NCI-H1417 (cell line): ENCODE measurements at regions not wholly inside any gene's neighbourhood (a gene's known extent, or its start where the extent isn't known, plus 50 kb on each side); places are given as distances from the start of the nearest gene placed in this dataset.

Source experiments
- DNase-seq, 3 experiments: peaks; one replicate each; lab custom pipeline; 2025; lab: John Stamatoyannopoulos, UW

GRCh38 chr21:14722841-14723483 lies 176.8 kb upstream of the SAMSN1 start:
- DNase-seq, result no peak

- no peak for DNase-seq
These were observed 174.1 kb upstream of the SAMSN1 start for GRCh38 chr21:14720237-14720636.

DNA sequence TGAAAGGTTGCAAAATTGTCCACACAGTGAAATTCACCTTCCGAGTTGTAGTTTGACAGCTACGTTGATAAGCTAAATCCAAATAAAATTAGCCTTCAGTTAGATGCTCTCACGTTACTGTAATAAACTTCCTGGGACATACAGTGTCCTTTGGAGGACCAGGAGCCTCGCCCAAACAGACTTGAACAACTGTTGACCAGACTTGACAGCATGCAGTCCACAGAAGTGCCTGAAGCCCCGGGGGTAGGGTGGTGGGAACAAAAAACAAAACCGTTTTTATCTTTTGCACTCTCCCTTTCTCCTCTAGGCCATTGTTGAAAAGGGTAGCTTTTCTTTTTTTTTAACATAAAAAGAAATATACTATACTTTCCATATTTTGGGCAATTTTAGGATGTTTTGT lies 172.8 kb upstream of the SAMSN1 start:
- no peak for DNase-seq

GRCh38 chr21:14716761-14717396 lies 170.8 kb upstream of the SAMSN1 start:
- no peak for DNase-seq

DNA sequence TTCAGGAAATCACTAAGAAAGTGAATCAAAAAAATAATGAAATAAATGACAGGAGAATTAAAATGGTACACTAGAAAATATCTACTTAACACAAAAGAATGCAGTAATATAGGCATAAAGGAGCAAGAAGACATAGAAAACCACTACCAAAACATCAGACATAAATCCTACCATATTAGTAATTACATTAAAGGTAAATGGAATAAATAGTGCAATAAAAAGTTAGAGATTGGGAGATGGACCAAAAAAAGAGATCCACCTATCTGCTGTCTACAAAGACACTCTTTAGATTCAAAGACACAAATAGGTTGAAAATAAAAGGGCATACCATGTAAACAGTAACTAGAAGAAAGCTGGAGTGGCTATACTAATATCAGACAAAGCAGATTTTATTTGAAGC lies 167.0 kb upstream of the SAMSN1 start:
- no peak for DNase-seq

GRCh38 chr21:14712121-14712715 lies 166.1 kb upstream of the SAMSN1 start:
- no peak for DNase-seq

- DNase-seq, result no peak
These were observed 165.2 kb upstream of the SAMSN1 start for GRCh38 chr21:14711287-14711686.

GRCh38 chr21:14707511-14708020 lies 161.5 kb upstream of the SAMSN1 start:
- DNase-seq, result no peak

GRCh38 chr21:14706712-14707510 lies 160.8 kb upstream of the SAMSN1 start:
- peak in 1 of 3 experiments; percentile 23 for DNase-seq

DNA sequence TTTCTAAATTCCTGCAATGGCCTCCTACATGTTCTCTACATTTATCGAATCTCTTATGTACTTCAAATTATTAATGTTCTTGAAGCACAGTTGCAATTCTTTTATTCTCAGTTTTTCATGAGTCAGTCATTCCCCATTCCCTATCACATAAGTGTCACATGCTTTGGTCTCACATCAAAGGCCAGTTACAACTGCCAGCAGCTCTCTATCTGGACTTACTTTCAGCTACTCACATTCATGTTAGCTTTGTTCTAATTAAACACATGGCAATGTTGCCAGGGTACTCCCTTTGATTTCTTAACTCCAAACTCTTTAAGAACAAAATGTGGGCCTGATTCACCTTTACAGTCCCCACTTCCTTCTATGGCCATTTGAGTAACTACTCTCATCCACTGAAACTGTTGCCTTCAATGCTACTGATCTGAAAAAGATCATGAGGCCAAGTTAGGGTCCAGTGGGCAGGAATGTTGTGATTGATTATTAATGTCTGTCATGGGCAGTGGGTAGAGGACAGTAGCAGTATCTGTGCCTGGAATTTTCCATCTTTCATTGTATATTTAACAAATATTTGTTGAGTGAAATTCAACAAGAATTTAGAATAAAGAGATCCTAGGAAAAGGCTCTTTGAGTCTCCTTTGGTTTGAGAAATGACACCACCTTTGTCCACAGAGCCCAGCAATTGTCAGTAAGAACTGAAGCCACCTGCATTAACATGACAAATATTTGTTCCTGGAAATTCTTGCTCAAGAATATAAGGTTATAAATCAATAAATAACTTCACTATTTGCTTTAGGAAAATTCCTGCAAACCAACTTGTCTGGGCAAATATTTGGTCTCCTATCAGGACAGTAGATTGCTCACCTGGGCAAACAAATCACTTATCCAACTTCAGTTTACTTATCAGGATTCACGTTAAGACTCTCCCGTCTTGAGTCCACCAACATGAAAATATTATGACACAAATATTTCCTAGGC lies 153.6 kb upstream of the SAMSN1 start:
- DNase-seq, result no peak

DNA sequence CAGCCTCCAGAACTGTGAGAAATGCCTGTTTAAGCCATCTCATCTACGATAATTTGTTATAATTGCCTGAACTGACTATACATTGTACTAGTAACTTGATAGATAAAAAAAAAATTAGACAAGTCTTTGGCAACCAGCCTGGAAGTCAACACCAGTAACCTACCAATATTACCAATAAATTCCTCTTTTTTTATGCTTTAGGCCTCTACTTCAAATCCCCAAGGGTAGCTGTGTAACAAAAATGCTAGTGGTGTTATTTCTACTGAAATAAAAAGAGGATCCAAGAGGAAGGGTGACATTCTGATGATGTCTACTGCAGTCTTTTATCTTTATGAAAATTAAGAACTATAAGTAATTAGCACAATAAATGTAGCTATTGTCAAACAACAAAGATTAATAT lies 151.7 kb upstream of the SAMSN1 start:
- DNase-seq, result no peak

DNA sequence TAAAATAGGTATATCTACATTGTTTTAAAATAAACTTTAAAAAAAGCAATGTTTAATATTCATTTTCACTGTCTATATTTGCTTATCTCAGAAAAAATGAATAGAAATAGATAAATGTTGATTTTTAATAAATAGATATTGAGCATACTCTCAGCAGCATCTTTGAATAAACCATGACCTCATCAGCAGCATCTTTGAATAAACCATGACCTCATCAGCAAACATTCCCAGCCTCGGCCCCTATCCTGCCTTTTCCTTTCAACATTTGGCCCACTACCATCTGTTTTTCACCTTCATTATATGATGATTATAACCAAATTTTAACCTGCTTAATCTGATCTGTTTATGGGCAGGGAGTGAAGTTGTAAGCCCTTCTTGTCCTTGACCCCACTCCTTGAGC lies 148.7 kb upstream of the SAMSN1 start:
- no peak for DNase-seq

DNA sequence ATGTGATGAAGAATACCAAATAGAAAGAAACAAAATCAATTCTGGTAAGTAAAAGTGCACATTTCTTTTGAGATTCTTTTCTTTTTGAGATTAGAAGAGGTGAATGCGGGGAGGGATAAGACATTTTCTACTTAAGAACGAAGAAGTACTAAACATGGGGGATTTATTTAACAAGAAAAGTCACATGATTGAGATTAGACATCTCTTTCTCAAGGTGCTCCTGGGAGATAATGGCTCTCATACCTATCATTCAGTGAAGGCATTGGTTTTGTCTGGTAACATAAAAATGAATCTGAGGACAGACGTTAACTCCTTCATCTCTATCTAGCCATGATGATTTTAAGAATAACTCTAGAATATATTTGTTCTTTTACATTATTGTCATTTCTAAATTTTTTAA lies 147.9 kb upstream of the SAMSN1 start:
- DNase-seq, result no peak

- peak in 2 of 3 experiments; percentile 65 to 92 for DNase-seq
These were observed 145.8 kb upstream of the SAMSN1 start for GRCh38 chr21:14691914-14692313.

DNA sequence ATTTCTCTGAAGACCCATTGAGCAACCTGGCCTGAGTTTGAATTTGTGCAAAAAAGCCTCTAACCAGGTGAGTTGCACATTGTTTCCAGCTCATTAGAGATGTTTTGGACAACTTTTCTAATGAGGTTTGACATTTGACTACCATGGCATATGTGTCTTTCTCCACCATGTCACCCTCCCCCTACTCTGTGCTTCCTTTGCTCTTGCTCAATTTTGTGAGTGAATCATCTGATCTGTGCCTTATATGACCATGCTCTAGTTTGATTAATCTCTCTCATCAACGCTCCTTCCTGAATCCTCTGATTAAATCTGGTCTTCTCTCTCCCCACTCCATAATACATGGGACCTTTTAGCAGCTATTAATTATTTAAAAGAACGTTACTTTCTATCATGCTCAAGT lies 144.8 kb upstream of the SAMSN1 start:
- DNase-seq, result peak in 1 of 3 experiments; percentile 34

- no peak for DNase-seq
These were observed 142.8 kb upstream of the SAMSN1 start for GRCh38 chr21:14688936-14689335.

DNA sequence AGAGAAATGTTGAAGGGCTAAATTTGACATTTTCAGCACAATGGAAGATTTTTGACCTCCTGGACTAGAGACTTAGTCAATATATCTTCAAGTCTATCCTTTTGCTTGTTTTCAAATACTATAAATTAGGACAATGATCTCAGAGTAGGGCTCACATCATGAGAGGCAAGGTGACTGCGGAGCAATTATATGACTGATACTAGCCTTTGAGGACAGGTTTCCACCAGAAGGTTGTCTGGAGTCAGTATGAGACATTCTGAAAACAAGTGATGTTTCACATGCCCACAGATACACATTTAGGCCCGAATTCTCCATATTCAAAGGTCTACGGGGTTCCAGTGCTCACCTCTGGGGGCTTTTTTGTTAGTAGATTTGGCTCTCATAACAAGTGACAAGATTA lies 142.3 kb upstream of the SAMSN1 start:
- DNase-seq, result no peak

DNA sequence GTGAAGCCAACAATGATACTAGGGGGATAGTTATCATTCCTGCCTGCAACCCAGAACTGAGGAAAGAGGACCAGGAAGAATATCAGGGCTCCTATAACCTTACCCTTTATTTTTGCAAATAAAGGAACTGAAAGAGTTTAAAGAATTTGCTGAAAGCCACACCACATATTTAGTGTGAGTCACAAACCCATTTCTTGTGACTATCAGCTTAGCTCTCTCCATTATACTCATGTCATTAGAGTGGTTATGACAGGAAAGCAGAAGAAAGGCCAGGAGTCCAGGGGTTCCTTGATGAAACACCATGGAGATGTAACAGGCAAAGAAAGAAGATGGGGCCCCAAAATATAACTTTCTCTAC lies 141.1 kb upstream of the SAMSN1 start:
- no peak for DNase-seq

- DNase-seq, result no peak
These were observed 140.6 kb upstream of the SAMSN1 start for GRCh38 chr21:14686466-14687267.

DNA sequence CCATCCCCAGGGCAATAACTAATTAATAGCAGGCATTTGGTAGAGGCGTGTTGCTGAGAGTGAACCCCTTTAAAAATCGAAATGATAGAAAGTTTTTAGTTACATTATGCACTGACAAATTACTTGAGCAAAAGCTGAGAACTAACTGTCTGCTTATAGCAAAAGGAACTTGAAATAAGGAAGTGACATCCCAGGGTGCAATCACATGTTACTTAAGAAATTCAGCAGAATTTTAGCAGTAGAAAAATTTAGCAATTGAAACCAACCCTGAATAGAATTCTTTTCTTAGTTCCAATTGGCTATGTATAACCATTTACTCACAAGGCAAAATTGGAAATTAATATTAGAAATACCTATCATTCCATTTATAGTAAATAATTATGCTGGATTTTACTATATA lies 139.5 kb upstream of the SAMSN1 start:
- DNase-seq, result no peak

- DNase-seq, result no peak
These were observed 138.0 kb upstream of the SAMSN1 start for GRCh38 chr21:14684071-14684470.
